OCI-LY1 (cell line): ENCODE measurements at regions not wholly inside any gene's neighbourhood (a gene's known extent, or its start where the extent isn't known, plus 50 kb on each side); places are given as distances from the start of the nearest gene placed in this dataset.
A peak's percentile ranks its signal among the peaks of the same experiment; 100 is the strongest.

ENCODE experiments used
- H2AFZ ChIP-seq: fragments of 200-600 bp; sonication (generic), shearing (Covaris generic); 2 replicates; pipeline ENCODE4 v1.6.0; 2014; ENCODE audit warnings: antibody characterized with exemption, mild to moderate bottlenecking, low read length
- H3F3A ChIP-seq: fragments of 200-600 bp; sonication (generic), shearing (Covaris generic); 2 replicates; pipeline ENCODE4 v1.6.0; 2014; ENCODE audit warnings: mild to moderate bottlenecking, antibody characterized with exemption, low read length, moderate library complexity; ENCODE audit not compliant: insufficient read depth
- H3K27ac ChIP-seq: fragments of 200-600 bp; sonication (generic); 2 replicates; pipeline ENCODE4 v1.5.1; 2014; ENCODE audit warnings: low read length, mixed run types, mild to moderate bottlenecking, low read depth; ENCODE audit not compliant: poor library complexity, severe bottlenecking
- H3K27me3 ChIP-seq: fragments of 200-600 bp; sonication (generic); 2 replicates; pipeline ENCODE4 v1.6.0; 2014; ENCODE audit warnings: antibody characterized with exemption, mild to moderate bottlenecking, low read length, moderate library complexity; ENCODE audit not compliant: insufficient read depth
- H3K36me3 ChIP-seq: fragments of 200-600 bp; sonication (generic); 2 replicates; pipeline ENCODE4 v1.6.1; 2014; ENCODE audit warnings: mild to moderate bottlenecking, antibody characterized with exemption, low read length, moderate library complexity, mixed read lengths; ENCODE audit not compliant: insufficient read depth
- H3K4me1 ChIP-seq: fragments of 200-600 bp; sonication (generic); 2 replicates; pipeline ENCODE4 v1.5.1; 2014; ENCODE audit warnings: mild to moderate bottlenecking, low read length, moderate library complexity; ENCODE audit not compliant: insufficient read depth, severe bottlenecking
- H3K4me2 ChIP-seq: fragments of 200-600 bp; sonication (generic), shearing (Covaris generic); 2 replicates; pipeline ENCODE4 v1.6.1; 2014; ENCODE audit warnings: low read length
- H3K4me3 ChIP-seq: fragments of 200-600 bp; sonication (generic); 2 replicates; pipeline ENCODE4 v1.5.1; 2014; ENCODE audit warnings: low read length, low read depth, mild to moderate bottlenecking, mixed read lengths; ENCODE audit not compliant: poor library complexity, severe bottlenecking
- H3K79me2 ChIP-seq: fragments of 200-600 bp; shearing (Covaris generic); 2 replicates; pipeline ENCODE4 v1.6.1; 2016; ENCODE audit warnings: mixed run types, low read length, mixed read lengths; ENCODE audit not compliant: insufficient read depth
- H3K9ac ChIP-seq: fragments of 200-600 bp; sonication (generic), shearing (Covaris generic); 2 replicates; pipeline ENCODE4 v1.6.1; 2014; ENCODE audit warnings: mild to moderate bottlenecking, low read length, mixed read lengths
- H3K9me2 ChIP-seq: fragments of 200-600 bp; sonication (generic), shearing (Covaris generic); 2 replicates; pipeline ENCODE4 v1.6.1; 2014; ENCODE audit warnings: low read depth, mild to moderate bottlenecking, low read length, mixed read lengths
- H3K9me3 ChIP-seq: fragments of 200-600 bp; shearing (Covaris generic); 2 replicates; pipeline ENCODE4 v1.6.1; 2014; ENCODE audit warnings: low read length, mixed read lengths
- H4K20me1 ChIP-seq: fragments of 200-600 bp; sonication (generic), shearing (Covaris generic); 2 replicates; pipeline ENCODE4 v1.6.0; 2016; ENCODE audit warnings: mild to moderate bottlenecking, low read length; ENCODE audit not compliant: insufficient read depth
- CTCF ChIP-seq: fragments of 200-600 bp; sonication (generic), shearing (Covaris generic); IDR thresholded peaks from 2 replicates; pipeline ENCODE4 v1.5.1; 2017; ENCODE audit warnings: mild to moderate bottlenecking, antibody characterized with exemption, low read length, moderate library complexity, mixed read lengths
- EZH2 ChIP-seq: fragments of 200-600 bp; sonication (generic), shearing (Covaris generic); IDR thresholded peaks from 2 replicates; pipeline ENCODE4 v1.8.0; 2017; ENCODE audit warnings: borderline replicate concordance, mixed run types, mild to moderate bottlenecking, antibody characterized with exemption, low read length, moderate library complexity, mixed read lengths

GRCh38 chr3:81913886-81914663, 152.6 kb upstream of the GBE1 start:
- Histone ChIP-seq H3K27me3 (no peaks in the 10 kb centered on the region), H4K20me1 (no peaks in the 10 kb centered on the region), H3K36me3 (no peaks in the 10 kb centered on the region), H3F3A (no peaks in the 10 kb centered on the region), H3K9me3 (no peaks in the 10 kb centered on the region), H3K27ac (no peak overlapping the region), H3K79me2 (no peaks in the 10 kb centered on the region), H2AFZ (no peak overlapping the region), H3K4me2 (no peak overlapping the region), H3K4me1 (no peaks in the 10 kb centered on the region), H3K9ac (no peak overlapping the region), H3K9me2 (no peaks in the 10 kb centered on the region), H3K4me3 (no peak overlapping the region)
- TF ChIP-seq EZH2 (no peak), CTCF (no peak)

- Histone ChIP-seq H3K4me2 (no peak overlapping the region), H3K4me3 (no peak overlapping the region), H4K20me1 (no peaks in the 10 kb centered on the region), H3K4me1 (no peaks in the 10 kb centered on the region), H3F3A (no peaks in the 10 kb centered on the region), H3K27ac (no peak overlapping the region), H3K79me2 (no peaks in the 10 kb centered on the region), H3K9ac (no peak overlapping the region), H3K36me3 (no peaks in the 10 kb centered on the region), H3K9me2 (no peaks in the 10 kb centered on the region), H2AFZ (no peak overlapping the region), H3K9me3 (no peaks in the 10 kb centered on the region), H3K27me3 (no peaks in the 10 kb centered on the region)
- TF ChIP-seq EZH2, result no peak
- TF ChIP-seq CTCF, result no peak
Measured at GRCh38 chr3:81911221-81911620, 149.8 kb upstream of the GBE1 start.

DNA sequence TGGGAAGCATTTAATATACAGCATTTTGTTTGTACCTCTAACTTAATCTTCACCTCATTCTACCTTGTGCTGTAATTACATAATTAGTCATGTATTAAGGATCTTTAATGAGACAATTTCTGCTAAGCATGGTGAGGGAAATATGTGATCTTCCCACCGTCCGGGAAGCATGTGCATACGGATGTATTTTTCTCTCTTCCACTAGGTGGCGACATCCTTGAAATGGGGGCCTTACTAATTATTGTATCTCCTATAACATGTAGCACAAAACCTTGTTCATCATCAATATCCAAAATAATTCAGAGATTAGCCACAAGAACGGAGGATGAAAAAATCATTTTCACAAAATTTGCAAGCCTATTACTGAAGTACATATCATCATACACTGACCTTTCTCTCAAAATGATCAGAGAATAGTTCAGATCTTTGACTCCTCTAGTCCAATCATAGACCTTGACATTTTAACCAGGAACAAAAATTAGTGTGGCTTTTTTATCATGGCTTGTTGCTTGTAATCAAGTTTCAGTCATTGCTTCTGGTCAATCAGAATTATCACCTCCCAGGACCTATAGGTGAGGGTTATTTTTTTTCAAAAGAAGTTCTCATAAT, 148.9 kb upstream of the GBE1 start:
- Histone ChIP-seq H3K27me3 (no peaks in the 10 kb centered on the region), H3K4me3 (no peak overlapping the region), H3K36me3 (no peaks in the 10 kb centered on the region), H2AFZ (no peak overlapping the region), H4K20me1 (no peaks in the 10 kb centered on the region), H3K9ac (no peak overlapping the region), H3K4me1 (no peaks in the 10 kb centered on the region), H3K9me3 (no peaks in the 10 kb centered on the region), H3K27ac (no peak overlapping the region), H3K4me2 (no peak overlapping the region), H3K79me2 (no peaks in the 10 kb centered on the region), H3K9me2 (no peaks in the 10 kb centered on the region), H3F3A (no peaks in the 10 kb centered on the region)
- TF ChIP-seq CTCF, result peak; percentile 82
- no peak for TF ChIP-seq EZH2
